Lower lobe of right lung (tissue), 2 donors: ENCODE measurements at regions not wholly inside any gene's neighbourhood (a gene's known extent, or its start where the extent isn't known, plus 50 kb on each side); places are given as distances from the start of the nearest gene placed in this dataset.

Experiments used
- ATAC-seq, 2 donors: fragments of 200-7000 bp; cut with Tn5 transposase; one replicate each; pipeline ENCODE4 v1.9.1; 2020 to 2022; ENCODE audit warnings: mild to moderate bottlenecking in 2 of 2, moderate library complexity in 2 of 2
- DNase-seq: peaks from one replicate; pipeline ENCODE4 v3.0.0-alpha.2; 2020
- H3K27ac ChIP-seq: fragments of 200-600 bp; one replicate; pipeline ENCODE4 v1.8.0; 2022
- H3K27me3 ChIP-seq: fragments of 200-600 bp; one replicate; pipeline ENCODE4 v1.8.0; 2022; ENCODE audit warnings: low read depth
- H3K36me3 ChIP-seq: fragments of 200-600 bp; one replicate; pipeline ENCODE4 v1.8.0; 2022; ENCODE audit warnings: mild to moderate bottlenecking
- H3K4me1 ChIP-seq: fragments of 200-600 bp; one replicate; pipeline ENCODE4 v1.8.0; 2022
- H3K4me3 ChIP-seq: fragments of 200-600 bp; one replicate; pipeline ENCODE4 v1.8.0; 2022; ENCODE audit warnings: mild to moderate bottlenecking
- H3K9me3 ChIP-seq: fragments of 200-600 bp; one replicate; pipeline ENCODE4 v1.8.0; 2022
- intact Hi-C: fragments of 100-400 bp; cut with DNase I; formaldehyde crosslinking; loops from one replicate; pipeline ENCODE4 v1.11.0; 2022
- TF ChIP-seq, protein P1 (sequence below): fragments of 200-600 bp; IDR thresholded peaks from one replicate; pipeline ENCODE4 v1.8.0; 2022; ENCODE audit warnings: antibody characterized with exemption, mild to moderate bottlenecking
- donor health status: DM: no; HTN: yes; CAD: no; lungs with severe emphysema.

- Histone ChIP-seq H3K9me3 (no peaks in the 10 kb centered on the region), H3K36me3 (no peaks in the 10 kb centered on the region), H3K27ac (no peak overlapping the region), H3K27me3 (no peaks in the 10 kb centered on the region), H3K4me3 (no peak overlapping the region), H3K4me1 (no peaks in the 10 kb centered on the region)
- TF ChIP-seq, protein P1, sequence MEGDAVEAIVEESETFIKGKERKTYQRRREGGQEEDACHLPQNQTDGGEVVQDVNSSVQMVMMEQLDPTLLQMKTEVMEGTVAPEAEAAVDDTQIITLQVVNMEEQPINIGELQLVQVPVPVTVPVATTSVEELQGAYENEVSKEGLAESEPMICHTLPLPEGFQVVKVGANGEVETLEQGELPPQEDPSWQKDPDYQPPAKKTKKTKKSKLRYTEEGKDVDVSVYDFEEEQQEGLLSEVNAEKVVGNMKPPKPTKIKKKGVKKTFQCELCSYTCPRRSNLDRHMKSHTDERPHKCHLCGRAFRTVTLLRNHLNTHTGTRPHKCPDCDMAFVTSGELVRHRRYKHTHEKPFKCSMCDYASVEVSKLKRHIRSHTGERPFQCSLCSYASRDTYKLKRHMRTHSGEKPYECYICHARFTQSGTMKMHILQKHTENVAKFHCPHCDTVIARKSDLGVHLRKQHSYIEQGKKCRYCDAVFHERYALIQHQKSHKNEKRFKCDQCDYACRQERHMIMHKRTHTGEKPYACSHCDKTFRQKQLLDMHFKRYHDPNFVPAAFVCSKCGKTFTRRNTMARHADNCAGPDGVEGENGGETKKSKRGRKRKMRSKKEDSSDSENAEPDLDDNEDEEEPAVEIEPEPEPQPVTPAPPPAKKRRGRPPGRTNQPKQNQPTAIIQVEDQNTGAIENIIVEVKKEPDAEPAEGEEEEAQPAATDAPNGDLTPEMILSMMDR, result no peak
- ATAC-seq (no peak), DNase-seq (no peak)
- intact Hi-C loops, result no loop called here
These were observed 472.0 kb downstream of the COG6 start for GRCh38 chr13:40127476-40127875.

DNA sequence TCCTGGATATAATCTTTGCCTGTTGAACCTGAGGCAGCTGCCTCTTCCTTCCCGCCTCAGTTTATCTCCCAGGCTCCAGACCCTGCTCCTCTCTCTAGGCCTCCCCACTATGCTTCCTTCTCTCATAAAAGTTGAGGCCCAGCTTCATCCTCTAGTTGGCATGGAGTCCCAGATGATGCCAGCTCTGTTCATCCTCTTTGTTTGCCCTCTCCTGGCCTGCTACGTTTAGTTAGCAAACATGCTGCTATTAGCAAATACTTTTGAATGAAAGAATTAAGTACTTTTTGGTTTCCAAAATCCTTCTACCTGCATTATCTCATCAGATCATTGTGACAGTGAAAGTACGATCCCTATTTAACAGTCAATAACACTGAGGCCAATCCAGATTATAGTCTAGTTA is 472.5 kb downstream of the COG6 start:
- Histone ChIP-seq H3K27me3 (no peaks in the 10 kb centered on the region), H3K4me1 (no peaks in the 10 kb centered on the region), H3K36me3 (no peaks in the 10 kb centered on the region), H3K27ac (no peak overlapping the region), H3K9me3 (no peaks in the 10 kb centered on the region), H3K4me3 (no peak overlapping the region)
- no peak for ATAC-seq
- no peak for DNase-seq
- TF ChIP-seq, protein P1, result no peak
- intact Hi-C loops, result no loop called here

GRCh38 chr13:40129467-40129866 is 474.0 kb downstream of the COG6 start:
- TF ChIP-seq, protein P1, result no peak
- intact Hi-C loops, result no loop called here
- Histone ChIP-seq H3K4me1 (peaks cover 5% of the 10 kb centered on the region), H3K27ac (no peak overlapping the region), H3K27me3 (no peaks in the 10 kb centered on the region), H3K36me3 (no peaks in the 10 kb centered on the region), H3K4me3 (no peak overlapping the region), H3K9me3 (no peaks in the 10 kb centered on the region)
- ATAC-seq, result no peak
- no peak for DNase-seq

DNA sequence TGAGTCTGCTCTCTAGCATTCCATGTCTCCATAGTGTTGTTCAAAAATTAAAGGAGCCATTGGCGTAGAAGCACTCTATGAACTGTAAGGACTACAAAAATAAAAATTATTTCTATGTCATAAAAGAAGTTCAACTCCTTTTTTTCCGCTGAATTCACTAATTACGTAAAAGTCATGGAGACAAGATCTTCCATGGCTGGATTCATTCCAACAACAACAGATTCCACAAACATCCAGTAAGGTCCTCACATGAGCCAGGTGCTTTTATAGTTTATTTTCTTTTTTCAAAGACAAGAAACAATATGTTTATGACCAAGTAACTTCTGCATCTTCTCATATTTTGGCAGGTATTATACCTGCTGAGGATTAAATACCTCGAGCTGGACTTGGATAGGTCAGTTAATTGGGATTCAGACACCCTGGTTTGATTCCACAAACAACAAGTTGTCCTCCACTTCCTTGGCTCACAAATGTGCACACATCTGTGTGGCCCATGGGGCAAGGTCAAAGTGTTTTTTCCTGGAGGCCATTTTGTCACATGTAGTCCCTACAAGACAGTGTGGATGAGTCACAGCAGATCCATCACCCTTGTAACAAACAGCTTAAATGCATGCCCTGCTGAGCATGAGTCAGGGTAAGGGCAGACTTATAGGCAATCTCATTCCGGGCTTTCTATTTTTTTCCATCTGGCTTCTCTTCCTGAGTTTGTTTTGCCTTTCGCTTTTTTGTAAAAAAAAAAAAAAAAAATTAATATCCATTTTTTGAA is 475.6 kb downstream of the COG6 start:
- H3K4me1 ChIP-seq, result peaks cover 5% of the 10 kb centered on the region
- TF ChIP-seq, protein P1, result no peak
- H3K27me3 ChIP-seq, result no peaks in the 10 kb centered on the region
- DNase-seq (no peak), ATAC-seq (no peak)
- H3K36me3 ChIP-seq, result no peaks in the 10 kb centered on the region
- H3K9me3 ChIP-seq, result no peaks in the 10 kb centered on the region
- intact Hi-C loops, result no loop called here
- no peak overlapping the region for H3K4me3 ChIP-seq
- H3K27ac ChIP-seq, result no peak overlapping the region

DNA sequence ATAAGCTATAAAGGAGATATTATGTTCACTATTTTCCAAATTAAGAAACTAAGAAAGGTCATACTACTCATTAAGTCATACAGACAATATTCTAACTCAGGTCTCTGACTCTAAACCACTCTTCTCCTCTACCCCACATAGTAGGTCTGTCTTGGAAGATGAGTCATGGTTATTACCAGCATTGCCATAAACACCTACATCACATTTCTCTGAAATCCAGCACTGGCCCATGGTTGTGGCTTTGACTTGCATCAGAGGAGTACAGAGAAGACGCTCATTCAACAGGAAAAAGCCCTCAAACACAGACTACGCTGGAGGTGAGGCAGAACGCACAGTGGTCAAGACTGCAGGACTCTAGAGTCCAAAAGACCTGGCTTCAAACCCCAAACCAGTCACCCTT is 476.8 kb downstream of the COG6 start:
- TF ChIP-seq, protein P1, result no peak
- Histone ChIP-seq H3K4me1 (peaks cover 5% of the 10 kb centered on the region), H3K4me3 (no peak overlapping the region), H3K27me3 (no peaks in the 10 kb centered on the region), H3K27ac (no peak overlapping the region), H3K36me3 (no peaks in the 10 kb centered on the region), H3K9me3 (no peaks in the 10 kb centered on the region)
- ATAC-seq (no peak), DNase-seq (no peak)
- intact Hi-C loops, result no loop called here
